ENCODE measurements at regions not wholly inside any gene's neighbourhood (a gene's known extent, or its start where the extent isn't known, plus 50 kb on each side); places are given as distances from the start of the nearest gene placed in this dataset.

GRCh38 chr21:27139526-27139925 lies 172.6 kb upstream of the ADAMTS5 start:
- DNase-seq (ENCODE audit: low read depth in 3 of 3): no peak

- DNase-seq (ENCODE audit: low read depth in 3 of 3): no peak
Observed at GRCh38 chr21:27134516-27134915, 167.6 kb upstream of the ADAMTS5 start.

GRCh38 chr21:27132266-27132665 lies 165.4 kb upstream of the ADAMTS5 start:
- no peak for DNase-seq (ENCODE audit: low read depth in 3 of 3)

- no peak for DNase-seq (ENCODE audit: low read depth in 3 of 3)
Observed at GRCh38 chr21:27130154-27130553, 163.3 kb upstream of the ADAMTS5 start.

DNA sequence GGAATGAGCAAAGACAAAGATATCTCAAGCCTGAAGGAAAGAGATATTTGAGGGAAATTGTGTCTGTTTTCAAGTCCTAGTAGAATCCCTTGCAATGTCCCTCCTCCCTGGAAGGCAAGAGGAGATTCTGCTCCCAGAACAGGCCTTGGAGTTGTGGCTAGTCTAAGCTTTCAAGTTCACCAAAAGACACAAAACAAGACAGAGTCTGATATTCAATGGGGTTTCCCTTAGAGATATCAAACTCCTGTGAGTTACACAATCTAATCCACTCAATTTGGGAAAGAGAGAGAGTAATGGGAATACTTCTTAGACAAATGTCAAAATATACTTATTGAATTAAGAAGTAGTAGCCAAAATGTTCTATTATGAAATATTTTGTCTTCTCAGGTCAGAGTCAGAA lies 162.8 kb upstream of the ADAMTS5 start:
- DNase-seq (ENCODE audit: low read depth in 3 of 3): no peak

DNA sequence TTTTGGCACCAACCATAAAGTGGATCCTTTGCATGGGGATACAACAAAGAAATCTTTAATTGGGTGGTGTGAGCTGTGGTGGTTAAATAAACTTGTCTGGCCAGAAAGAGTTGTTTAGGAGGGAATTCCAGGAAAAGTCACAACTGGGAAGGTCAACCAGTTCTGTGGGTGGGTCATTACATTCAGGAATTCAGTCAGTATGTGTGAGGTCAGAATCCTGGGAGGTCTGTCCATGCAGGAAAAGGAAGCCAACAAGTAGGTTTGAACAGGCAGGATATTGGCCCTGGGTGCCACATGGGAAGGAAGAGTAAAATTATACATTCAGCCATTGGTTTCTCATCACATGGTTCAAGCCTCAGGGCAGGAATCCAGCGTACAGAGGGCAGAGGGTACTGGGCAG lies 162.3 kb upstream of the ADAMTS5 start:
- DNase-seq (ENCODE audit: low read depth in 3 of 3): no peak

DNA sequence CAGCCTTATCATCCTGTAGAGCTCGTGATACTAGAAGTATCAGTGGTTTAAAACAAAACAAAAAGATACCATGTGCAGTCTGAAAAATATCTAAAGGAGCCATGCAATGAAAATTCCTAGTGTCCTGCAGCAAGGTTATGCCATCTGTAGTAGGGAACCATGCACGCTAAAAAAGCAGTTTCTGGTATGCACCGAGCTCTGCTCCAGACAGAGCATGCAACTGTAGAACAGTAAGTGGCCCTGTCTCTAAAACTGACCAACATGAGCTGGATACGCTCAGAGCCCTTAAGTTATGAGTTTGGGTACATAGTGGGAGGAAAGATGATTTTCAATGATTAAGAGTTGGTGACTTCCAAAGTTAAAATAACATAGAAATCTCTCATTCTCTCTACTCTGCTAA lies 159.3 kb upstream of the ADAMTS5 start:
- no peak for DNase-seq (ENCODE audit: low read depth in 3 of 3)

GRCh38 chr21:27122686-27123085 lies 155.8 kb upstream of the ADAMTS5 start:
- no peak for DNase-seq (ENCODE audit: low read depth in 3 of 3)

- no peak for DNase-seq (ENCODE audit: low read depth in 3 of 3)
Observed at GRCh38 chr21:27114111-27114510, 147.2 kb upstream of the ADAMTS5 start.

- DNase-seq (ENCODE audit: low read depth in 3 of 3): no peak
Observed at GRCh38 chr21:27112186-27112585, 145.3 kb upstream of the ADAMTS5 start.

- DNase-seq (ENCODE audit: low read depth in 3 of 3): no peak
Observed at GRCh38 chr21:27110956-27111355, 144.1 kb upstream of the ADAMTS5 start.

GRCh38 chr21:27108701-27109100 lies 141.8 kb upstream of the ADAMTS5 start:
- no peak for DNase-seq (ENCODE audit: low read depth in 3 of 3)

GRCh38 chr21:27108228-27108627 lies 141.3 kb upstream of the ADAMTS5 start:
- no peak for DNase-seq (ENCODE audit: low read depth in 3 of 3)

- no peak for DNase-seq (ENCODE audit: low read depth in 3 of 3)
Observed at GRCh38 chr21:27104846-27105431, 138.1 kb upstream of the ADAMTS5 start.

DNA sequence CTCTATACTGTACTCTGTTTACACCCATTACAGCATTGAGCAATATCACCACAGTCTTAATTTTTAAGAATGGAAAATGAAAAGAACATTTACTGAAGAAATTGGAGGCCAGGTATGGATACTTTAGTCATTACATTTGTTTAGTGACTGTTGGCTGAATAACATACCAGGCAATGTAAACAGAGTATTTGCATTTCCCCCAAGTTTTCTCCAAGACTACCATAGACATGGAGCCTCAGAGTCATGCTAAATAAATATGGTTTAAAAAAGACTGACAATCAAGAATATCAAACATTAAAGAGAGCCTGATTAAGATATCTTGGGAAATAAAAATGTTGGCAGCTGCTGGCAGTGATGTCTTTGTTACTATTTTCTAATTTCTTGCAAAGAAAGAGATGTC lies 136.9 kb upstream of the ADAMTS5 start:
- no peak for DNase-seq (ENCODE audit: low read depth in 3 of 3)

DNA sequence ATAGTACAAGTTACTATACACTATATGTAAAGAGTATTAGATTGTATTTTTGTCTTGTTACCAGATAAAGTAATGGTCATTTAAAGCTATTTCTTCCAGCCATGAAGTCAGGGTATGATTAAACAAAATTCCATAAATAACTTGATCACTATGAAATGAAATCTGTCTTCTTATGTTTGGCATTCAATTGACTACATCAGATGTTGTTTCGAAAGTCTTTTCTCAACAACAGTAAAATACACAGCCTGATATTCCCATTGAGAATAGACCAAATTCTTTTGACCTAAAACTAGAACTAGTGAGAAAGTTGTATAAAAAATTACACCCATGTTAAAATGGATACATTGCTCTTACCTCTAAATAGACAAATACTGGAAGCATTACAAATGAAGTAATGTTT lies 134.6 kb upstream of the ADAMTS5 start:
- DNase-seq (ENCODE audit: low read depth in 3 of 3): no peak

DNA sequence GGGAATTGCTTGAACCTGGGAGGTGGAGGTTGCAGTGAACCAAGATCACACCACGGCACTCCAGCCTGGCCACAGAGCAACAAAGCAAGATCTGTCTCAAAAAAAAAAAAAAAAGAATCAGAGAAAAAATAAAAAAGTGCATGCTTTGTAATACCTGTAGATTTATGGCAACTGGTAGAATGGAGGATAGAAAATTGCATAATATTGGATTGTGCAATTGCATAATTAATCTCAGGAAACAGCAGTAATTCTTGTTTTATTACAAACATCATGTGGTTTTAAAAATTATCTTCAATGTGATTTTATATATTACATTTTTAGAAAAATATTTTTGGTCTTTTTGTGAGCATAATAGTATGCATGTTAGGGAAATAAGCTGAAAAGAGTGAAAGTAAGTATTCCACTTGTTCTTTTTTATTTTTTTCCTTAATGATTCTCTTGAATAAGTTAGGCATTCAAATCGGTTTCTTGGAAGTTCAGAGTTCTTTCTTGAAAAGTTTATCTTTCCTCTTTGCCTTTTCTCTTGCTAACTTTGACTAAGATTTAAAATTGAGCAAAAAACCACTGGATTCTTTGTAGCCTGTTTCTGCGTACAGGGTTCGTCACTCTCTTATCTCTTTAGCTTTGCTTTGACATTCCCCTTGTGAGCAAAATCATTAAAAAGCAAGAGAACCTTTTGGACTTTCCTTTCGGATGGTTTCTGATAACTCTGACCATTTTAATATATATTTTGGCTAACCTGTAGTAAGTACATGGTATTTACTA lies 127.5 kb upstream of the ADAMTS5 start:
- no peak for DNase-seq (ENCODE audit: low read depth in 3 of 3)

- DNase-seq (ENCODE audit: low read depth in 3 of 3): no peak
Observed at GRCh38 chr21:27086630-27087029, 119.7 kb upstream of the ADAMTS5 start.

DNA sequence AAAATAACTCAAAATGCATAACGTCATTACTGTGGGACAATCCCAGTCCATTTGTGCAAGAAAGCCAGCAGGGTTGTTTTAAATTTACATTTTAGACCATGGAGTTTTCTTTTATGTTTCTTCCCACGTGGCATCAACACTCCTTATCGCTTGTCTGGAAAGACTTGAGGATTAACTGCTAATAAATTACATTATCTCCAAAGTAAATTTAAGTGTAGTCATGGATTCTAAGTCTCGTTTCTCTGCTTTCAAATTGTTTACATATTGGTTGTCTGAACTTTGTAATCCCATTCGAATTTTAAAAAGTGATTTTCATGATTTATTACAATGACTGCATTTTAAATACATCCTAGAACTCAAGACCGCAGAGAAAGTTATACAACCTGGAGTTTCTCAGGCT lies 119.3 kb upstream of the ADAMTS5 start:
- DNase-seq (ENCODE audit: low read depth in 3 of 3): no peak

DNA sequence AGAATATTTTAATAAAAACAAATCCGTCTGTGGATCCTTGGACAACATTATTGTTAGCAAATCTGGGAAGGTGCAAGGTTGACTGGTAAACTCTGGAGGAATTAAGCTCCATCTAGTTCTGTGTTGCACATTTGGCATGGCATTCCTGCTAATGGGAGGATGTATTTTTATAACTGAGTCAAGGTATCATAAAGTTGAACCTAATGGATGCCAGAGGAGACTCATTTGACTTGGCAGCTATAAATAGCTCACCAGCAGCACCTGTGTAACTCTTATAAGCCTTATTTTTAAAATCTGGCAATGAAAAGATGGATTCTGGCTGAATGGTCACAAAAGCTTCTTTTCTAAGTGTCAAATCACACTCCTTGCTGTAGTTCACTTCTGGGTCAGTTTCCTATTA lies 118.5 kb upstream of the ADAMTS5 start:
- no peak for DNase-seq (ENCODE audit: low read depth in 3 of 3)

DNA sequence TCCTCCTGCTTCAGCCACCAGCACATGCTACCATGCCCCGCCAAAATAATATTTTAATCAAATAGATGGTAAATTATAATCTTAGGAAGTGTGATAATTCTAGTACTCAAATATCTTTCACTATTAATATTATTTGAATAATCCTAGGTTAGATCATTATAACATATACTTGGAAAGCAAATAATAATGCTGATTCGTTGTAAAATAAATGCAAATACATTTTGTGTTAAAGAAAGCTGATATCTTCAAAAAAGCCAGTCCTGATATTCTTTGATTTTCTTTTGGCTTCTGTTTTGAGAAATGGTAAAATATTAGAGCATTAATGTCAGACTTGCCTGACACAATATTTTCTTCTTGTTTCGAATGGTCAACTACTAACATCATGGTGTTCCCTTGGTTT lies 116.3 kb upstream of the ADAMTS5 start:
- no peak for DNase-seq (ENCODE audit: low read depth in 3 of 3)

DNA sequence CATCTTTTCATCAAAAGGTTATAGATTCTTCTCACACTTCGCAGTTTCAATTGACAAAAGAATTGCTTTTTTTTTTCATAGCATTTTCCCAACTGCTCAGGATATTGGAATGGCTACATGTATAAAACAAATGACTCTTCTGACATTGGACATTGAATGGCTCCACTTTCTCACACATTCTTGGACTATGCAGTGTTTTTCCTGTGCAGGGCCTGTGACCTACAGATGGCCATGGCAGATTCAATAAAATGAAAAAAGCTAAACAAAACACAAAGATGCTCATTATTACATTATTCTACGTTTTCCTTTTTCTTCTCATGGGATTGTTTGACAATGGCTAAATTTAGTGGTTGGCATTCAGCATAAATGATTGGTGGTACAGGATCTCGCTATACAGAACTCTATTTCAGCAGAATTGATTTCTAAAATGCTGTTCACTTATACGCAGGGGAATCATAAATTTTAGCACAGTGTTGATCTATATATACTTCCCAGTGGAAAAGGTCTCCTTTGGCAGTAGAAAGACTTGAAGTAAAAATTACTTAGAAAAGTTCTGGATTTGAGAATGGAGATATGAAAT lies 115.6 kb upstream of the ADAMTS5 start:
- DNase-seq (ENCODE audit: low read depth in 3 of 3): no peak

- DNase-seq (ENCODE audit: low read depth in 3 of 3): no peak
Observed at GRCh38 chr21:27079636-27080240, 112.8 kb upstream of the ADAMTS5 start.

Data from stimulated activated CD4-positive, alpha-beta T cell treated with anti-CD3 and anti-CD28 coated beads, TNF-alpha, amount 100 ng/mL, for 48 hours (primary cell).